AG10803 (cell line): ENCODE measurements at regions not wholly inside any gene's neighbourhood (a gene's known extent, or its start where the extent isn't known, plus 50 kb on each side); places are given as distances from the start of the nearest gene placed in this dataset.
"Not testable (repeated sequence)": the region's sequence is repeated elsewhere in the genome, so short reads cannot be mapped to it uniquely, and the experiment has no call there.

Experiments
- DNase-seq: peaks from one replicate; pipeline ENCODE4 v3.0.0; 2010; ENCODE audit warnings: low read depth
- H3K4me3 ChIP-seq: 2 replicates; pipeline ENCODE4 v1.5.1; 2011; ENCODE audit warnings: mild to moderate bottlenecking, low read length, control low read depth
- TF ChIP-seq, protein P1 (sequence below): conservative IDR thresholded peaks from 2 replicates; pipeline ENCODE4 v1.5.1; 2011; ENCODE audit warnings: mild to moderate bottlenecking, low read length, control low read depth, inconsistent platforms

DNA sequence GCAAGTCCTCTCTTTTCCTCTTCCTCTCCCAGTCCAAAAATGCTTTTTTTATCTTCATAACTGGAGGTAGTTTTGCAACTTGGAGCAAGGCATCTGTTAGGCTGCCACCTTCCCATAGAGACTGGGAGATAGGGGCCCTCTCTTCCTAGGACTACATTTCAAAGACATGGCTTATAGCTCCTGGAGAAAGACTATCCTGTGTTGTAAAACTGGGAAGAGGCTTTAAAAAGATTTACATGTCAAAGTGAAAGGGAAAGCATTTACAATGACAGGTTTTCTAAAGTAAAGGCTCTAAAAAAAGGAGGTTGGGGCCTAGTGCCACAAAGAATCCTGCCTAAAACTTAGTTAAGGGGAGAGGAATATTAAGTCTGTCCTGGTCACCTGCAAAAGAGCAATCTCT, 82.2 kb upstream of the SEMA3E start:
- DNase-seq = no peak
- H3K4me3 ChIP-seq = no peak overlapping the region
- TF ChIP-seq, protein P1, sequence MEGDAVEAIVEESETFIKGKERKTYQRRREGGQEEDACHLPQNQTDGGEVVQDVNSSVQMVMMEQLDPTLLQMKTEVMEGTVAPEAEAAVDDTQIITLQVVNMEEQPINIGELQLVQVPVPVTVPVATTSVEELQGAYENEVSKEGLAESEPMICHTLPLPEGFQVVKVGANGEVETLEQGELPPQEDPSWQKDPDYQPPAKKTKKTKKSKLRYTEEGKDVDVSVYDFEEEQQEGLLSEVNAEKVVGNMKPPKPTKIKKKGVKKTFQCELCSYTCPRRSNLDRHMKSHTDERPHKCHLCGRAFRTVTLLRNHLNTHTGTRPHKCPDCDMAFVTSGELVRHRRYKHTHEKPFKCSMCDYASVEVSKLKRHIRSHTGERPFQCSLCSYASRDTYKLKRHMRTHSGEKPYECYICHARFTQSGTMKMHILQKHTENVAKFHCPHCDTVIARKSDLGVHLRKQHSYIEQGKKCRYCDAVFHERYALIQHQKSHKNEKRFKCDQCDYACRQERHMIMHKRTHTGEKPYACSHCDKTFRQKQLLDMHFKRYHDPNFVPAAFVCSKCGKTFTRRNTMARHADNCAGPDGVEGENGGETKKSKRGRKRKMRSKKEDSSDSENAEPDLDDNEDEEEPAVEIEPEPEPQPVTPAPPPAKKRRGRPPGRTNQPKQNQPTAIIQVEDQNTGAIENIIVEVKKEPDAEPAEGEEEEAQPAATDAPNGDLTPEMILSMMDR = no peak

DNA sequence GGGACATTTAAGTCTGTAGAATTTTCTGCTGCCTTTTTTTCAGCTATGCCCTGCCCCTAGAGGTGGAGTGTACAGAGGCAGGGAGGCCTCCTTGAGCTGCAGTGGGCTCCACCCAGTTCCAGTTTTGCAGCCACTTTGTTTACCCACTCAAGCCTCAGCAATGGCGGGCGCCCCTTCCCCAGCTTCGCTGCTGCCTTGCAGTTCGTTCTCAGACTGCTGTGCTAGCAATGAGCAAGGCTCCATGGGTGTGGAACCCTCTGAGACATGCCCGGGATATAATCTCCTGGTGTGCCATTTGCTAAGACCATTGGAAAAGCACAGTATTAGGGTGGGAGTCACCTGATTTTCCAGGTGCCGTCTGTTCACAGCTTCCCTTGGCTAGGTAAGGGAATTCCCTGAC, 68.0 kb upstream of the SEMA3E start:
- DNase-seq, H3K4me3 ChIP-seq: not testable (repeated sequence)

DNA sequence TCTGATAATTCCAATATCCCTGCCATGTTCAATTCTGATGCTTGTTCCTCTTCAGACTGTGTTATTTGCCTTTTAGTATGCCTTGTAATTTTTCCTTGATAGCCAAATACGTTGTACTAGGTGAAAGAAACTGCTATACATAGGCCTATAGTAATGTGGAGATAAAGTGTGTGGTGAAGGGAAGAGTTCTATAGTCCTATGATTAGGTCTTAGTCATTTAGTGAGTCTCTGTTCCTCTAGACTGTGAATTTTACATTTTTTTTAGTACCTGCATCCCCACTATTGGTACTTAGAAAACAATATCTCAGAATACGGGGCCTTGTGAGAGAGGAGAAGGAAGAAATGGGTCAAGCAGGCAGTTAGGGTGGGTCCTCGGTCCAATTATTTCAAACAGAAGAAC, 59.6 kb upstream of the SEMA3E start:
- no peak for DNase-seq
- H3K4me3 ChIP-seq = no peak overlapping the region
- TF ChIP-seq, protein P1 = no peak

DNA sequence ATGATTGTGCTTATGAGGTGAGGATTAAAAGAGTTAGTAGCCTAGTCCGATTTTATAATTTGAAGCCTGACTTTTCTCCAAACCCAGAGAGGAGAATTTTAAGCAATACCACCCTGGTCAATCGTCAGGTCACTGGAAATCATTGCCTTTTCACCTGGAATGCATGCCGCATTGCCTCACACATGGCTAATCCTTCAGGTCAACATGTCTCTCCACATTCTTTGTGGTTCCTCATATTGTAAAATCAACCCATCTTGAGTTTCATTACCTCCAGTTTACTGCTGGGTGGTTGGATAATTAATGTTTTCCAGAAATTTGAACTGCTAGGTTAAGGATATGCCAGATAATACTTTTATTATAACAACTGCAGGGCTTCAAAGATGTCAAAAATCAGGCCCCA, 55.6 kb upstream of the SEMA3E start:
- TF ChIP-seq, protein P1 = no peak
- no peak overlapping the region for H3K4me3 ChIP-seq
- DNase-seq = no peak

DNA sequence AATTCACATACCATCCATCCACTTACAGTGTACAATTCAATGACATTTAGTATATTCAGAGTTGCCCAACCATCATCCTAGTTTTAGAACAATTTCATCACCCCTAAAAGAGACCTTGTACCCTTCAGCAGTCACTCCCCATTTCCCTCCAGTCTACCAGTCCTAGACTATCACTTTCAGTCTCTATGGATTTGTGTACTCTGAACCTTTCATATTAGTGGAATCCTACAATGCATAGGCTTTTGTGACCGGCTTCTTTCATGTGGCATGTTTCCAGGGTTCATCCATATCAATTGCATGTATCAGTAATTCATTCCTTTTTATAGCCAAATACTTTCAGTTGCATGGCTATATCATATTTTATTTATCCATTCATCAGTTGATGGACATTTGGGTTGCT, 53.5 kb upstream of the SEMA3E start:
- DNase-seq = no peak
- H3K4me3 ChIP-seq = no peak overlapping the region
- TF ChIP-seq, protein P1 = no peak

DNA sequence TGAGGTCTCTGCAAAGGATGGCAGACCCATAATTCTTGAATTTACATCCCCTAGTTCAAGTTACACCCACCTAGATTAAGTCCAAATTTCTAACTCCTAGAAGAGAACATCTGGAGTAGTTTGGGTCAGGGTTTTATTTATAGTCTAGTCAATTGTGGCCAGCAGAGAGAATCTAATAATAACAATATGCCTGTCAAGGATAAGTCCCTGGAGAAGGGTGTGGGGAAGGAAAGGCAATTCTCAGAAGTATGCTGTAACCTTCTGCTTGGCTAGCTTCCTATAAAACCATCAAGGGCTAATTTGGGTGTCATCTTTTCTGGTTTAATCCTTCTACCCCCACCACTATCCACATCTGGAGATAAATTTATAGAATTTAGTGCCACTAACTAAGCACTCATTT, 52.8 kb upstream of the SEMA3E start:
- H3K4me3 ChIP-seq = no peak overlapping the region
- DNase-seq = no peak
- TF ChIP-seq, protein P1 = no peak
